SH-SY5Y (cell line): ENCODE measurements at regions not wholly inside any gene's neighbourhood (a gene's known extent, or its start where the extent isn't known, plus 50 kb on each side); places are given as distances from the start of the nearest gene placed in this dataset.
A peak's percentile ranks its signal among the peaks of the same experiment; 100 is the strongest.

Experiments used
- GATA2 ChIP-seq: IDR thresholded peaks from 2 replicates; pipeline ENCODE4 v1.6.1; 2011; ENCODE audit warnings: mild to moderate bottlenecking, low read depth, low read length
- GATA3 ChIP-seq: IDR thresholded peaks from 2 replicates; pipeline ENCODE4 v1.6.1; 2011; ENCODE audit warnings: low read depth, mild to moderate bottlenecking, low read length, moderate library complexity

- no peak for TF ChIP-seq GATA2
- TF ChIP-seq GATA3: no peak
Observed at GRCh38 chr5:166503506-166503905, 1787.9 kb upstream of the WWC1 start.

- TF ChIP-seq GATA3 (no peak), GATA2 (no peak)
Observed at GRCh38 chr5:166505067-166505466, 1786.4 kb upstream of the WWC1 start.

GRCh38 chr5:166505544-166505943 lies 1785.9 kb upstream of the WWC1 start:
- TF ChIP-seq GATA2 (no peak), GATA3 (no peak)

GRCh38 chr5:166507810-166508425 lies 1783.5 kb upstream of the WWC1 start:
- no peak for TF ChIP-seq GATA3

GRCh38 chr5:166509085-166509484 lies 1782.4 kb upstream of the WWC1 start:
- TF ChIP-seq GATA2 (no peak), GATA3 (no peak)

- TF ChIP-seq GATA2: no peak
- no peak for TF ChIP-seq GATA3
Observed at GRCh38 chr5:166517976-166518375, 1773.5 kb upstream of the WWC1 start.

- TF ChIP-seq GATA3: no peak
- TF ChIP-seq GATA2: no peak
Observed at GRCh38 chr5:166523206-166523605, 1768.2 kb upstream of the WWC1 start.

- TF ChIP-seq GATA3: no peak
- no peak for TF ChIP-seq GATA2
Observed at GRCh38 chr5:166529200-166529599, 1762.2 kb upstream of the WWC1 start.

- no peak for TF ChIP-seq GATA2
- no peak for TF ChIP-seq GATA3
Observed at GRCh38 chr5:166532456-166533220, 1758.8 kb upstream of the WWC1 start.

GRCh38 chr5:166535641-166536040 lies 1755.8 kb upstream of the WWC1 start:
- TF ChIP-seq GATA3 (no peak), GATA2 (no peak)

- TF ChIP-seq GATA2 (no peak), GATA3 (no peak)
Observed at GRCh38 chr5:166540156-166540555, 1751.3 kb upstream of the WWC1 start.

GRCh38 chr5:166551384-166551783 lies 1740.1 kb upstream of the WWC1 start:
- TF ChIP-seq GATA3 (no peak), GATA2 (no peak)

- TF ChIP-seq GATA2 (peak; percentile 22; the same call in 1 of the 2 replicates), GATA3 (no peak)
Observed at GRCh38 chr5:166553778-166554177, 1737.7 kb upstream of the WWC1 start.

GRCh38 chr5:166561759-166562158 lies 1729.7 kb upstream of the WWC1 start:
- no peak for TF ChIP-seq GATA3
- no peak for TF ChIP-seq GATA2

- TF ChIP-seq GATA3 (no peak), GATA2 (no peak)
Observed at GRCh38 chr5:166562246-166562645, 1729.2 kb upstream of the WWC1 start.

GRCh38 chr5:166566725-166567124 lies 1724.7 kb upstream of the WWC1 start:
- TF ChIP-seq GATA3 (no peak), GATA2 (no peak)
